ENCODE measurements at regions not wholly inside any gene's neighbourhood (a gene's known extent, or its start where the extent isn't known, plus 50 kb on each side); places are given as distances from the start of the nearest gene placed in this dataset.

- no peaks in the 10 kb centered on the region for H3K9me3 ChIP-seq
- 84 to 86% methylated on average over 3 of the region's 3 CpGs for WGBS, 2 donors
Observed at GRCh38 chr2:200733713-200734198, 78.0 kb upstream of the BZW1 start.

GRCh38 chr2:200735061-200735460, 76.6 kb upstream of the BZW1 start:
- no peak overlapping the region for H3K27ac ChIP-seq
- no peak for DNase-seq
- no peaks in the 10 kb centered on the region for H3K9me3 ChIP-seq
- no peaks in the 10 kb centered on the region for H3K27me3 ChIP-seq
- H3K4me1 ChIP-seq: no peaks in the 10 kb centered on the region
- intact Hi-C loops (cut with DNase I): no loop called here
- WGBS, 2 donors: 92 to 93% methylated on average over 3 of the region's 3 CpGs
- H3K36me3 ChIP-seq: no peaks in the 10 kb centered on the region
- H3K4me3 ChIP-seq: no peak overlapping the region
- TF ChIP-seq POLR2AphosphoS5 (IDR thresholded peaks at IDR 0.05) (no peak), EP300 (IDR thresholded peaks at IDR 0.05) (no peak), POLR2A (IDR thresholded peaks at IDR 0.05) (no peak), CTCF (IDR thresholded peaks at IDR 0.05) (no peak)

More at GRCh38 chr2:200733713-200734198, 78.0 kb upstream of the BZW1 start:
- no peak for DNase-seq
- no peak overlapping the region for H3K4me3 ChIP-seq
- H3K27me3 ChIP-seq: peaks cover 0 to 3% (median 0%) of the 10 kb centered on the region in 3 donors
- intact Hi-C loops (cut with DNase I): no loop called here
- TF ChIP-seq CTCF (IDR thresholded peaks at IDR 0.05): no peak
- no peak for TF ChIP-seq POLR2AphosphoS5 (IDR thresholded peaks at IDR 0.05)
- TF ChIP-seq EP300 (IDR thresholded peaks at IDR 0.05): no peak
- no peak for TF ChIP-seq POLR2A (IDR thresholded peaks at IDR 0.05)
- no peak overlapping the region for H3K27ac ChIP-seq
- no peaks in the 10 kb centered on the region for H3K4me1 ChIP-seq
- no peaks in the 10 kb centered on the region for H3K36me3 ChIP-seq

GRCh38 chr2:200736646-200737274, 75.0 kb upstream of the BZW1 start:
- intact Hi-C loops (cut with DNase I): no loop called here

GRCh38 chr2:200737585-200737984, 74.1 kb upstream of the BZW1 start:
- no peaks in the 10 kb centered on the region for H3K9me3 ChIP-seq
- H3K27me3 ChIP-seq: no peaks in the 10 kb centered on the region
- no peaks in the 10 kb centered on the region for H3K36me3 ChIP-seq
- H3K4me1 ChIP-seq: peaks cover 0 to 12% (median 4%) of the 10 kb centered on the region in 4 donors
- WGBS, 2 donors: 86 to 91% methylated on average over 4 of the region's 4 CpGs
- no peak overlapping the region for H3K4me3 ChIP-seq
- no peak for DNase-seq
- TF ChIP-seq POLR2A (IDR thresholded peaks at IDR 0.05) (no peak), EP300 (IDR thresholded peaks at IDR 0.05) (no peak), CTCF (IDR thresholded peaks at IDR 0.05) (no peak), POLR2AphosphoS5 (IDR thresholded peaks at IDR 0.05) (no peak)
- H3K27ac ChIP-seq: no peak overlapping the region
- intact Hi-C loops (cut with DNase I): no loop called here

More at GRCh38 chr2:200736646-200737274, 75.0 kb upstream of the BZW1 start:
- no peak overlapping the region for H3K4me3 ChIP-seq
- no peaks in the 10 kb centered on the region for H3K9me3 ChIP-seq
- 70 to 73% methylated on average over 6 of the region's 6 CpGs for WGBS, 2 donors
- H3K27me3 ChIP-seq: no peaks in the 10 kb centered on the region
- no peaks in the 10 kb centered on the region for H3K36me3 ChIP-seq
- H3K4me1 ChIP-seq: peaks cover 0 to 4% (median 1%) of the 10 kb centered on the region in 4 donors
- TF ChIP-seq EP300 (IDR thresholded peaks at IDR 0.05) (no peak), POLR2AphosphoS5 (IDR thresholded peaks at IDR 0.05) (no peak), CTCF (IDR thresholded peaks at IDR 0.05) (no peak), POLR2A (IDR thresholded peaks at IDR 0.05) (no peak)
- H3K27ac ChIP-seq: no peak overlapping the region
- no peak for DNase-seq
